RKO (cell line): ENCODE measurements at regions not wholly inside any gene's neighbourhood (a gene's known extent, or its start where the extent isn't known, plus 50 kb on each side); places are given as distances from the start of the nearest gene placed in this dataset.
"Not testable (repeated sequence)": the region's sequence is repeated elsewhere in the genome, so short reads cannot be mapped to it uniquely, and the experiment has no call there.

Source experiments
- DNase-seq: peaks from one replicate; pipeline ENCODE4 v3.0.0-alpha.2; 2016; ENCODE audit warnings: low spot score

- DNase-seq: no peak
Measured at GRCh38 chr2:16035747-16036745, 95.7 kb downstream of the MYCN start.

- no peak for DNase-seq
Measured at GRCh38 chr2:16034975-16035746, 94.8 kb downstream of the MYCN start.

DNA sequence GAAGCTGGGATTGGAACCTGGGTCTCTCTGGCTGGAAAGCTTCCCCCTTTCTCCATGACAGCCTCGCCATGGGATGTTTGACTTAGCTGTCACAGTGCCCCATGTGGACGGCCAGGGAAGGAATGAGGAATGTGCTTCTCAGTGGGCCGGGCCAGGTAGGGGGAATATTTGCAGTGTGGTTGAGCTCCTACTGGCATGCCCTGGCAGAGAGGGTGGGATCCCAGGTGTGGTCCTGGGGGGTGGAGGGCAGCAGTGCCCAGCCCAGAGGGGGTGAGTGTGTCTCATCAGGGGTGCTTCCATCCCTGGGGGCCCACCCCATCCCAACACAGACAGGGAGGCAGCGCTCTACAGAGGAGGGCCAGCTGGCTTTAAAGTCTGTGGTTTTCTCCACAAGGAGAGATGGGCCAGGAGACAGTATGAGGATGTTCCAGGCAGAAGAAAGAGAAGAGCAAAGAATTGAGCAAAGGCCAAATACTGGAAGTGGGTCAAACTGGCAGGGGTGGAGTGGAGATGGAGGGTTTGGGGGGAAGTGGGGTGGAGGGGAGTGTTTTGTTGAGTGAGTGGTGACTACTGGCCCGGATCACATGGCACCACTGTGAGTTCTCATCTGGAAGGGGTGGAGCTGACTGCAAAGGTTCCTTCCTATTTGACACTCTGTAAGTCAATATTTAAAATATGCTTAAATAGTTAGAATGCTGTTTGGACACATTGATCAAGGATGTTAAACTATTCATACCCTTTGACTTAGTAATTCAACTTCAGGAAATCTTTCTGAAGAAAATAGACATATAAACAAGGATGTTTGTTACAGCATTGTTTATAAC lies 94.0 kb downstream of the MYCN start:
- no peak for DNase-seq

GRCh38 chr2:16033032-16033293 lies 92.6 kb downstream of the MYCN start:
- no peak for DNase-seq

GRCh38 chr2:16032282-16033031 lies 92.1 kb downstream of the MYCN start:
- no peak for DNase-seq

- DNase-seq: no peak
Measured at GRCh38 chr2:16031848-16032159, 91.5 kb downstream of the MYCN start.

DNA sequence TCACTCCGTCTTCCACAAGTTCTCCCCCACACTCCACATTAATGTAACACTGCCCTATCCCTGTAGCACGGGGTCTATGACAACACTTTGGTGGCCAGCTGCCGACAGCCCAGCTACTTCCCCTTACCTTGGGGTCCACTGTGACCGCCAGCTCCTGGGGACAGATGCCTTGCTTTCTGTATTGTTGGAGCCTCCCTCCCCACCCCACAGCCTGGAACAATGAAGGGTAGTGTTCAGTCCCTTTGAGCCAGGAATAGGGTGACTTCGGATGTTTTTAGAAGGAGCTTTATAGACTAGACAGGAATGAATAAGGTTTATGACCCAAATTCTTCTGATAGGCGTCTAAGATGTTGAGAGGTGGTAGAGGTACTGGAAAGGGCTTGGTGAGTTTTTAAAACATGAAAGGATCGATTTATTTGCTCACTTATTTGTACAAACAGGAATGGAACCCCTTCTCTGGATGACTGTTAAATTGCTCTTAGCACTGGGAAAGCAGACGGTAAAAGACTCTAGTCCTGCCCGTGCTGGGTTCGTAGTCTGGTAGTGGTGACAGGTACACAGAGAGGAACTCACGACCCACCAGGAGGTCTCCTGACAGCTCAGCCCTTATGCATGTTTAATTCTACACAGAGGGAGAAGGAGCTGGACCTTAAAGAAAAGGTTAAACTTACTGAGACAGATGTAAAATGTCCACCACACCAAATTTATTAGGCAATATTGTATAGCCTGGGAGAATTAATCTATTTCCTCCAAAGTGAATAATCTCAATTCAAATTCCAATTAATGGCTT lies 90.9 kb downstream of the MYCN start:
- DNase-seq: no peak

DNA sequence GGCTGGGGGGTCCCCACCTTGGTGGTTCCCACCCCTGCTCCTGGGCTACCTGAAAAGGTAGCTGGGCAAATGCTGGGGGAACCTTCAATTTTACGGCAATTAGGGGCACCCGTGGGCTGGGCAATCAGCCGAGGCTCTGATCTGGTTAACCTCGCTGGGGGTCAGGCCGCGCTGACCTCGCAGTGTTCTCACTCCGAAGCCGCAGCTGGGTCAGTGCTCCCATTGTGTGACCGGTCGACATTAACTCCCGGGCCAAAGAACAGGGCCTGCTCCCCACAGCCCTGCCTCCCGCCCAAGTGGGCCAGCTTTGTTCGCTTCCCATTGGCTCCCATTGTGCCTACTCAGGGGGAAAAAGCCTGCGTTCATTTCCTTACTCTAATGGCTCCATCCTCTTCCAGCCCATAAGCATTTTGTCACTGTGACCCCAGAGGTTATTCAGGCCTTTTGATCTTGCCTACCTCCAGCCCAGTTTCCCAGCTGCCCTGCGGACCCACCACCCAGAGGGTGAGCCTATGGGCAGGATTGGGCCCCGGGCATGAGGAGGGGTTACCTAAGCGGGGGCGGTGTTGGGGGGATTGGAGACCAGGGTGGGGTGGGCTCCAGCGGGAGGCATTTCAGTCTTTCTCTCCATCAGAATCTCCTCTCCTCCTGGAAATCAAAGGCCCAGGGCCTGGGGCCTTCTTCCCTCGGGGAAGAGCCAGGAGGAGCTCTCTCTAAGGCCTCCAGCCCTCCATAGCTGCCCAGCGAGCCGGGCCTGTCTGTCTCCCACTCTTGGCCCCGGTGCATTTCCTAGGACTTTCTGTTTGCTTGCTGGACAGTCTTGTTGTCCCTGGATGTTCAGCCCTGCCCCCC lies 90.1 kb downstream of the MYCN start:
- DNase-seq: no peak

GRCh38 chr2:16028644-16029043 lies 88.3 kb downstream of the MYCN start:
- DNase-seq: no peak

DNA sequence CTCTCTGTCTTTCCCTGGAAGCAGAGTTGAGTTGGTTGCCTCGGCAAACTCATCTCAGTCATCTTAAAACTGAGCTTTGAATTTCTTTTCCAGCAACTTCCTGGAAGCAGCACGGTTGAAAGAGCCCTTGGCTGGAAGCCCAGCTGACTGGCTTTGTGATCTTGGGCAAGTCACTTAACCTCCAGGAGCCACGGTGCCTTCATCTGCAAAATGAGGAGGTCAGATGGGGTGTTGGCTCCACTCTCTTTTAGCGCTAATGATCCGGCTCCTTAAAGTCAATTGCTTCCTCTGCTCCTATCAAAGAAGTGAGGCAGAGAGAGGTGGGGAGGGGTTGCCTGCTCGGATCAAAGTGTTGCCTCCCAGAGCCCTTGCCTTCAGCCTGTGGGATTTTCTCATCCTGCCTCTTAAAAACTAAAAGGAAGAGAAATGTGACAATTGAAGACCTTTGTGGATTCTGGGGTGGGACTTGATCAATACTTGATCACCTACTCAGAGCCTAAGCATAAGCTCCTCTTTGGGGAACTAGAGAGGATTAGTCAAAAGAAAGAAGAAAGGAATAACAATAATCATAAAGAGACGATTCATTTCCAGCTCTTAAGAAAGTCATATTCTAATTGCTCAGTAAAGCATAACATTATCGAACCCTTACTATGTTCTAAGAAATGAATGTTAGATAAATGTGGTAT lies 86.6 kb downstream of the MYCN start:
- no peak for DNase-seq

DNA sequence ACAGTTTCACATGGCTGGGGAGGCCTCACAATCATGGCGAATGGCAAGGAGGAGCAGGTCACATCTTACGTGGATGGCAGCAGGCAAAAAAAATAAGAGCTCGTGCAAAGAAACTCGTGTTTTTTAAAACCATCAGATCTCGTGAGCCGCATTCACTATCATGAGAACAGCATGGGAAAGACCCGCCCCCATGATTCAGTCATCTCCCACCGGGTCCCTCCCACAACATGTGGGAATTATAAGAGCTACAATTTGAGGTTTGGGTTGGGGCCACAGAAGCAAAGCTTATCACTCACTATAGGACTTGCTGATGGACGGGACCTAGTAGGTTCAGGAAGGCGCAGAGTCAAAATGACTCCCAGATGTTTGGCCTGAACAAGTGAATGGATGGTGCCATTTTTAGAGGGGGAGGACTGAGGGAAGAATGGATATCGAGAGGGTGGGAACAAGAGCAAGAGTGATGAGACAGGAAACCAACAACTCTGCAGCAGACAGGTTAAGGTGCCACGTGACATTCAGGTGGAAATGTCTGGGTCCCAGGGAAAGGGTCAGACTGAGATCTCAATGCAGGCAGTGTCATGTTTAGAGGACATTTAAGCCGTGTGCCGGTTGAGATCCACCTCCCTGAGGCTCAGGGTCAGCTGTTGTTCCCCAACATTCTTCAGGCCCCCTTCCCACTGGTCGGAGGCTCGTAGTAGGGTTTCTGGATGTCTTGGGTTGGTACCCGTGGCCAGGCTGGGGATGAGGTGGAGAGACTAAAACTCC lies 85.7 kb downstream of the MYCN start:
- DNase-seq: no peak

DNA sequence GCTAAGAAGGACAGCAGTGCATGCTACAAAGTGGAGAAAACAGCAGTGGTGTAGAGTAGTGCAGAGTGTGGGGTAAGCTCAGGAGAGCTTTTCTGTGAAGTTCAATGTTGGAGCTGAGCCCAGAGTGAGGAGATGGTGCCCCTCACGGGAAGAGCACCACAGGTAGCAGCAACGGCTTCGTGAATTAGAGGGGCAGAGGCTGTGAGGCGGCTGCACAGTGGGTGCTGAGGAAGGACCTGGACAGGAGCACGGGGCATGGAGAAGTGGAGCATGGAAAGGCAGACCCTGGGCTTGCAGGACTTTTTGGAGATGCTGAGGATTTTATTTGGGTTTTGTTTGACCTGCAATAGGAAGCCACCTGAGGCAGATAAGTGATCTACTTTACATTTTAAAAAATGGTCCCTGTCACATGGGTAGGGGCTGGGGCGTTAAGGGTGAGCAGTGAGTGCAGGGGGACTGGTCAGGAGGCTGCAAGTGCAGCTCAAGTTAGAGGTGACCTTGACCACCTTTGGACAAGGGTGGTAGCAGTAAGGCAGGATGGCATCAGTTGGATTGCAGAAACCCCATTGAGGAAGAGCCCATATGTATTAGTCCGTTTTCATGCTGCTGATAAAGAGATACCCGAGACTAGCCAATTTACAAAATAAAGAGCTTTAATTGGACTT lies 85.0 kb downstream of the MYCN start:
- DNase-seq: no peak

DNA sequence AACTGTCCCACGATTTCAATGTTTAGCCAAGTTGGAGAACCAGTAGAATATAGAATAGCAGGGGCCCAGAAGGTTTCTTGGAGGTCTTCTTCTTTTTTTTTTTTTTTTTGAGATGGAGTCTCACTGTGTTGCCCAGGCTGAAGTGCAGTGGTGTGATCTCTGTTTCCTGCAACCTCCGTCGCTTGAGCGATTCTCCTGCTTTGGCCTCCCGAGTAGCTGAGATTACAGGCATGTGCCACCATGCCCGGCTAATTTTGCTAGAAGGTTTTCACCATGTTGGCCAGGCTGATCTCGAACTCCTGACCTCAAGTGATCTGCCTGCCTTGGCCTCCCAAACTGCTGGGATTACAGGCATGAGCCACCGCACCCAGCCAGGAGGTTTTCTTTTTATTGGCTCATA lies 84.3 kb downstream of the MYCN start:
- not testable (repeated sequence) for DNase-seq

DNA sequence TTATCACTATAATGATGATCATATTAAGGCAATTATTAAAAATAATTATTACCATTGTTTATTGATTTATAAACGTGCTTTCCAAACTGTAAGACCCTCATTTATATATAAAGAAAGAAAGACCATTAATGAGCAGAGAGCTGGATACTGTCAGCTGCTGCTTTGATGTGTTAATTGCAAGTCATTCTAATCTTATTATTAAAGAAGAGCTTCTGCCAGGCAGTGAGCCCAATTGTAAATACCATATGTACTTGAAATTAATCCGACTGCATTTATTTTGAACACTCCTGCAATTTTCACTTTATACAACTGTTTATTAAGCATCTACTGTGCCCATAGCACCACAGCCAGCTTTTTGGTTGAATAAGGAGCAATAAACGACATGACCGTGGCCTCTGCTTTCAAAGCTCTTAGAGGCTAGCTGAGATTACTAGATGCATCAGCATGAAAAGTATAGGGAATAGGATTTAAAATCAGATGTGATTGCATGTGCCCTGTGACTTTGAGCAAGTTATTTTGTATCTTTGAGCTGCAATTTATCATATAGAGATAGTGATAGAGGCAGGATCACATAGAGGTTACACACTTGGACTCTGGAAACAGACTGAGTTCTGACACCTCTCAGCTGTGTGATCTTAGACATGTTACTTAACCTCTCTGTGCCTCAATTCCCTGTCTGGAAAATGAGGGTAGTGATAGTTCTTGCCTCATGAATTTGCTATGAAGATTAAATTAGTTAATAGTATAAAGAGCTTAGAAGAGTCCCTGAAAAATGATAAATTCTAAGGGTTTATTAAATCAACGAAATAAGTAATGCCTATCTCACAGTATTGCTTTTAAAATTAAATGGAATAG lies 83.4 kb downstream of the MYCN start:
- no peak for DNase-seq

DNA sequence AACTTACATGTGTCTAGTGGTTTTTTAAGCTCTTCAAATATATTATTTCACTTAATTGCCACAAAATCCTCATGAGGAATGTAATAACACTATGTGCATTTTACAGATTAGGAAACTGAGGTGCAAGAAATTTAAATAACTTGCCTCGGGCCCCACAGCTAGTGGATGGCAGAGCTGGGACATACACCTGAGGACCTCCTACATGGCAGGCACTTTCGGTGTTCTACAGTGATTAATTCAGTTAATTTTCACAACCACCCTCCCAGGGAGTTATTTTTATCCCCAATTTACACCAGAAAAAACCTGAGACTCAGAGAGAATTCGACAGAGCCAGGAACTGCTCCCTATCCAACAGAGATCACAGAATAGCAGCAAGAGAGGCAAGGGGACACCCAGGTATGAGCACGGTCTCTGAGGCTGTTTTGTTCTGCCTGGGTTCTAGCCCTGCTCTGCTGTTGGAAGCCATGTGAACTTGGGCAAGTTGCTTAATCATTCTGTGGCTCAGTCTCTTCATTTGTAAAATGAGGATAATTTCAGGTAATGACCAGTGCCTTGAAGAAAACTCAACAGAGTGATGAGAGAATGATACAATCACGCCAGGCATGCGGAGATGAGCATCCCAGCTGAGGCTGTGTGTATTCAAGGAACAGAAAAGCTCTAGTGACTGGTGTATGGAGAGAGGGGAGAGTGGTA lies 82.3 kb downstream of the MYCN start:
- DNase-seq: no peak

- DNase-seq: no peak
Measured at GRCh38 chr2:16021611-16022363, 81.4 kb downstream of the MYCN start.
